Naive thymus-derived CD4-positive, alpha-beta T cell (primary cell): ENCODE measurements at regions not wholly inside any gene's neighbourhood (a gene's known extent, or its start where the extent isn't known, plus 50 kb on each side); places are given as distances from the start of the nearest gene placed in this dataset.

Experiments used
- ATAC-seq: fragments of 150-1000 bp; cut with Tn5 transposase; 2 replicates; pipeline ENCODE4 v1.10.0; 2021; ENCODE audit warnings: mild to moderate bottlenecking, moderate library complexity
- CTCF ChIA-PET: fragments of 350-600 bp; sonication (Branson Sonifier 250); formaldehyde crosslinking; loops from one replicate; lab custom pipeline; 2021; ENCODE audit warnings: antibody characterized with exemption; lab: Charles Lee
- POLR2A ChIA-PET: fragments of 350-600 bp; sonication (Branson Sonifier 250); formaldehyde crosslinking; loops from one replicate; lab custom pipeline; 2021; ENCODE audit warnings: antibody characterized with exemption, inconsistent platforms; lab: Charles Lee
- DNase-seq, 9 donors: peaks; one replicate each; pipeline versions ENCODE4 v3.0.0 to v3.0.0-alpha.2; 2020 to 2022; ENCODE audit warnings: mixed read lengths in 1 of 9
- H3K27ac ChIP-seq: one replicate; pipeline ENCODE4 v1.7.0; 2013; ENCODE audit warnings: mild to moderate bottlenecking, low read depth, low read length, moderate library complexity
- H3K27me3 ChIP-seq, 2 donors: one replicate each; pipeline ENCODE4 v1.7.0; 2013; ENCODE audit warnings: low read length in 2 of 2, mild to moderate bottlenecking in 2 of 2, moderate library complexity in 2 of 2; ENCODE audit not compliant: control insufficient read depth in 2 of 2, insufficient read depth in 2 of 2
- H3K36me3 ChIP-seq, 3 experiments: 1 replicate in 2 of 3; 2 replicates in 1 of 3; pipeline ENCODE4 v1.7.0; 2013; ENCODE audit warnings: low read length in 3 of 3, mild to moderate bottlenecking in 3 of 3, moderate library complexity in 1 of 3; ENCODE audit not compliant: insufficient read depth in 3 of 3, control insufficient read depth in 2 of 3
- H3K4me1 ChIP-seq, 2 donors: one replicate each; pipeline ENCODE4 v1.7.0; 2013; ENCODE audit warnings: low read length in 2 of 2, mild to moderate bottlenecking in 2 of 2, moderate library complexity in 1 of 2; ENCODE audit not compliant: control insufficient read depth in 2 of 2, insufficient read depth in 2 of 2
- H3K4me3 ChIP-seq: 2 replicates; pipeline ENCODE4 v1.7.0; 2013; ENCODE audit warnings: mild to moderate bottlenecking, low read length
- H3K9me3 ChIP-seq, 3 experiments: 1 replicate in 2 of 3; 2 replicates in 1 of 3; pipeline ENCODE4 v1.7.0; 2013; ENCODE audit warnings: low read length in 3 of 3; ENCODE audit not compliant: control insufficient read depth in 2 of 3
- H3K27ac Mint-ChIP-seq, 9 donors: one replicate each; pipeline ENCODE4 v1.8.0; 2020 to 2022; ENCODE audit warnings: mixed read lengths in 9 of 9, mild to moderate bottlenecking in 8 of 9, moderate library complexity in 5 of 9, inconsistent platforms in 2 of 9
- H3K27me3 Mint-ChIP-seq, 5 donors: one replicate each; pipeline ENCODE4 v1.8.0; 2021 to 2022; ENCODE audit warnings: mixed read lengths in 5 of 5, mild to moderate bottlenecking in 1 of 5
- H3K36me3 Mint-ChIP-seq, 5 donors: one replicate each; pipeline ENCODE4 v1.8.0; 2020 to 2022; ENCODE audit warnings: mixed read lengths in 5 of 5, mild to moderate bottlenecking in 3 of 5, inconsistent platforms in 1 of 5
- H3K4me1 Mint-ChIP-seq, 7 donors: one replicate each; pipeline ENCODE4 v1.8.0; 2020 to 2022; ENCODE audit warnings: mixed read lengths in 7 of 7, mild to moderate bottlenecking in 3 of 7, inconsistent platforms in 1 of 7
- H3K4me3 Mint-ChIP-seq, 10 donors: one replicate each; pipeline ENCODE4 v1.8.0; 2020 to 2022; ENCODE audit warnings: mild to moderate bottlenecking in 10 of 10, mixed read lengths in 10 of 10, moderate library complexity in 6 of 10, inconsistent platforms in 2 of 10
- H3K9me3 Mint-ChIP-seq, 11 donors: one replicate each; pipeline ENCODE4 v1.8.0; 2020 to 2022; ENCODE audit warnings: mixed read lengths in 11 of 11, mild to moderate bottlenecking in 4 of 11, inconsistent platforms in 1 of 11, moderate library complexity in 1 of 11
- intact Hi-C, 2 donors: fragments of 100-400 bp; cut with micrococcal nuclease; formaldehyde crosslinking; loops; one replicate each; pipeline ENCODE4 v1.15.1; 2023

- peaks cover 0 to 18% (median 4%) of the 10 kb centered on the region in 11 donors for H3K9me3 Mint-ChIP-seq
- intact Hi-C loops, result no loop called here
Observed at GRCh38 chr13:88360761-88361160, 689.6 kb downstream of the SLITRK5 start.

GRCh38 chr13:88369866-88370265 lies 698.7 kb downstream of the SLITRK5 start:
- DNase-seq, result no peak
- H3K36me3 Mint-ChIP-seq, result no peaks in the 10 kb centered on the region
- no peak overlapping the region for H3K4me3 ChIP-seq
- no peaks in the 10 kb centered on the region for H3K36me3 ChIP-seq
- POLR2A ChIA-PET, result no interaction called here
- H3K4me1 ChIP-seq, result no peaks in the 10 kb centered on the region
- no peak overlapping the region for H3K27ac Mint-ChIP-seq
- no peak for ATAC-seq
- H3K9me3 ChIP-seq, result no peaks in the 10 kb centered on the region
- no peak overlapping the region for H3K27ac ChIP-seq
- H3K9me3 Mint-ChIP-seq, result peaks cover 0 to 3% (median 0%) of the 10 kb centered on the region in 11 donors
- intact Hi-C loops, result no loop called here
- H3K4me3 Mint-ChIP-seq, result no peak overlapping the region
- H3K4me1 Mint-ChIP-seq, result no peaks in the 10 kb centered on the region
- no peaks in the 10 kb centered on the region for H3K27me3 Mint-ChIP-seq
- H3K27me3 ChIP-seq, result no peaks in the 10 kb centered on the region
- CTCF ChIA-PET, result no interaction called here

More at GRCh38 chr13:88360761-88361160, 689.6 kb downstream of the SLITRK5 start:
- no peaks in the 10 kb centered on the region for H3K27me3 Mint-ChIP-seq
- no peaks in the 10 kb centered on the region for H3K36me3 ChIP-seq
- no peaks in the 10 kb centered on the region for H3K4me1 Mint-ChIP-seq
- no peak overlapping the region for H3K27ac Mint-ChIP-seq
- H3K4me1 ChIP-seq, result no peaks in the 10 kb centered on the region
- POLR2A ChIA-PET, result no interaction called here
- DNase-seq (no peak), ATAC-seq (no peak)
- no peaks in the 10 kb centered on the region for H3K9me3 ChIP-seq
- H3K27ac ChIP-seq, result no peak overlapping the region
- H3K36me3 Mint-ChIP-seq, result no peaks in the 10 kb centered on the region
- CTCF ChIA-PET, result no interaction called here
- H3K4me3 Mint-ChIP-seq, result no peak overlapping the region
- H3K4me3 ChIP-seq, result no peak overlapping the region
- H3K27me3 ChIP-seq, result no peaks in the 10 kb centered on the region

GRCh38 chr13:88376760-88377388 lies 705.7 kb downstream of the SLITRK5 start:
- no peaks in the 10 kb centered on the region for H3K27me3 ChIP-seq
- Mint-ChIP-seq H3K4me1 (peaks cover 0 to 6% (median 0%) of the 10 kb centered on the region in 7 donors), H3K36me3 (no peaks in the 10 kb centered on the region), H3K4me3 (no peak overlapping the region), H3K27ac (no peak overlapping the region), H3K27me3 (no peaks in the 10 kb centered on the region), H3K9me3 (peaks cover 0 to 6% (median 0%) of the 10 kb centered on the region in 11 donors)
- H3K9me3 ChIP-seq, result no peaks in the 10 kb centered on the region
- ChIA-PET POLR2A (no interaction called here), CTCF (no interaction called here)
- intact Hi-C loops, result no loop called here
- H3K36me3 ChIP-seq, result no peaks in the 10 kb centered on the region
- no peaks in the 10 kb centered on the region for H3K4me1 ChIP-seq
- no peak overlapping the region for H3K27ac ChIP-seq
- DNase-seq, result no peak
- ATAC-seq, result no peak
- no peak overlapping the region for H3K4me3 ChIP-seq

- H3K4me3 Mint-ChIP-seq, result no peak overlapping the region
- DNase-seq (no peak), ATAC-seq (no peak)
- no peaks in the 10 kb centered on the region for H3K27me3 Mint-ChIP-seq
- POLR2A ChIA-PET, result no interaction called here
- H3K27ac Mint-ChIP-seq, result no peak overlapping the region
- H3K9me3 Mint-ChIP-seq, result peaks cover 0 to 6% (median 0%) of the 10 kb centered on the region in 11 donors
- H3K27ac ChIP-seq, result no peak overlapping the region
- CTCF ChIA-PET, result no interaction called here
- peaks cover 0 to 6% (median 0%) of the 10 kb centered on the region in 7 donors for H3K4me1 Mint-ChIP-seq
- H3K36me3 Mint-ChIP-seq, result no peaks in the 10 kb centered on the region
- intact Hi-C loops, result no loop called here
- no peaks in the 10 kb centered on the region for H3K27me3 ChIP-seq
- no peaks in the 10 kb centered on the region for H3K4me1 ChIP-seq
- H3K36me3 ChIP-seq, result no peaks in the 10 kb centered on the region
- no peaks in the 10 kb centered on the region for H3K9me3 ChIP-seq
- H3K4me3 ChIP-seq, result no peak overlapping the region
Observed at GRCh38 chr13:88377852-88378251, 706.7 kb downstream of the SLITRK5 start.

- H3K36me3 ChIP-seq, result no peaks in the 10 kb centered on the region
- H3K4me1 Mint-ChIP-seq, result no peaks in the 10 kb centered on the region
- intact Hi-C loops, result no loop called here
- no peaks in the 10 kb centered on the region for H3K9me3 ChIP-seq
- no peaks in the 10 kb centered on the region for H3K27me3 ChIP-seq
- DNase-seq (no peak), ATAC-seq (no peak)
- H3K9me3 Mint-ChIP-seq, result peaks cover 0 to 11% (median 3%) of the 10 kb centered on the region in 11 donors
- H3K4me1 ChIP-seq, result no peaks in the 10 kb centered on the region
- H3K27ac Mint-ChIP-seq, result no peak overlapping the region
- ChIA-PET CTCF (no interaction called here), POLR2A (no interaction called here)
- no peak overlapping the region for H3K27ac ChIP-seq
- no peak overlapping the region for H3K4me3 ChIP-seq
- H3K27me3 Mint-ChIP-seq, result no peaks in the 10 kb centered on the region
- H3K36me3 Mint-ChIP-seq, result no peaks in the 10 kb centered on the region
- no peak overlapping the region for H3K4me3 Mint-ChIP-seq
Observed at GRCh38 chr13:88384542-88384941, 713.4 kb downstream of the SLITRK5 start.

GRCh38 chr13:88395804-88396203 lies 724.6 kb downstream of the SLITRK5 start:
- H3K27ac ChIP-seq, result no peak overlapping the region
- no peak overlapping the region for H3K27ac Mint-ChIP-seq
- H3K27me3 ChIP-seq, result no peaks in the 10 kb centered on the region
- peaks cover 0 to 20% (median 7%) of the 10 kb centered on the region in 11 donors for H3K9me3 Mint-ChIP-seq
- no peaks in the 10 kb centered on the region for H3K36me3 Mint-ChIP-seq
- DNase-seq (no peak), ATAC-seq (no peak)
- no peaks in the 10 kb centered on the region for H3K4me1 ChIP-seq
- H3K4me3 Mint-ChIP-seq, result no peak overlapping the region
- CTCF ChIA-PET, result interaction anchor here (0.8 kb wide), 1 partner anchor 963 kb away, joined by 3 read pairs; no protein-coding TSS in a partner anchor
- H3K36me3 ChIP-seq, result no peaks in the 10 kb centered on the region
- POLR2A ChIA-PET, result no interaction called here
- H3K4me3 ChIP-seq, result no peak overlapping the region
- H3K9me3 ChIP-seq, result peaks cover 0 to 6% (median 0%) of the 10 kb centered on the region in 3 experiments
- H3K4me1 Mint-ChIP-seq, result no peaks in the 10 kb centered on the region
- H3K27me3 Mint-ChIP-seq, result no peaks in the 10 kb centered on the region
- intact Hi-C loops, result no loop called here

- Histone ChIP-seq H3K36me3 (no peaks in the 10 kb centered on the region), H3K4me3 (no peak overlapping the region), H3K4me1 (no peaks in the 10 kb centered on the region), H3K27ac (no peak overlapping the region), H3K9me3 (no peaks in the 10 kb centered on the region), H3K27me3 (no peaks in the 10 kb centered on the region)
- intact Hi-C loops, result no loop called here
- H3K9me3 Mint-ChIP-seq, result peaks cover 0 to 20% (median 5%) of the 10 kb centered on the region in 11 donors
- DNase-seq, result no peak
- CTCF ChIA-PET, result no interaction called here
- no peak overlapping the region for H3K4me3 Mint-ChIP-seq
- ATAC-seq, result no peak
- no peaks in the 10 kb centered on the region for H3K27me3 Mint-ChIP-seq
- H3K36me3 Mint-ChIP-seq, result no peaks in the 10 kb centered on the region
- H3K27ac Mint-ChIP-seq, result no peak overlapping the region
- peaks cover 0 to 3% (median 0%) of the 10 kb centered on the region in 7 donors for H3K4me1 Mint-ChIP-seq
- POLR2A ChIA-PET, result no interaction called here
Observed at GRCh38 chr13:88411696-88412095, 740.5 kb downstream of the SLITRK5 start.
